D721Med (cell line): ENCODE measurements at regions not wholly inside any gene's neighbourhood (a gene's known extent, or its start where the extent isn't known, plus 50 kb on each side); places are given as distances from the start of the nearest gene placed in this dataset.

Source experiments
- DNase-seq: peaks from one replicate; pipeline ENCODE4 v3.0.0; 2011; ENCODE audit warnings: low spot score; ENCODE audit not compliant: insufficient read length
- FAIRE-seq: peaks from 2 replicates; lab custom pipeline; 2011; peaks lifted over from hg19 to GRCh38; lab: Jason Lieb, UNC
- CTCF ChIP-seq: IDR thresholded peaks from 2 replicates; pipeline ENCODE4 v1.5.1; 2012; ENCODE audit warnings: mild to moderate bottlenecking, control low read depth; ENCODE audit not compliant: insufficient read depth; ENCODE audit errors: missing control alignments

GRCh38 chr13:103528437-103528836, 462.2 kb upstream of the SLC10A2 start:
- FAIRE-seq (no peak), DNase-seq (no peak)
- no peak for TF ChIP-seq CTCF

GRCh38 chr13:103525530-103525929, 459.3 kb upstream of the SLC10A2 start:
- DNase-seq (no peak), FAIRE-seq (no peak)
- TF ChIP-seq CTCF: no peak

- no peak for FAIRE-seq
- no peak for DNase-seq
- no peak for TF ChIP-seq CTCF
Observed at GRCh38 chr13:103523858-103524257, 457.6 kb upstream of the SLC10A2 start.

- no peak for TF ChIP-seq CTCF
- no peak for FAIRE-seq
- DNase-seq: no peak
Observed at GRCh38 chr13:103521532-103521931, 455.3 kb upstream of the SLC10A2 start.

GRCh38 chr13:103517768-103518102, 451.5 kb upstream of the SLC10A2 start:
- FAIRE-seq: no peak

GRCh38 chr13:103517066-103517767, 451.0 kb upstream of the SLC10A2 start:
- no peak for TF ChIP-seq CTCF
- FAIRE-seq (no peak), DNase-seq (no peak)

More at GRCh38 chr13:103517768-103518102, 451.5 kb upstream of the SLC10A2 start:
- no peak for DNase-seq
- TF ChIP-seq CTCF: no peak

GRCh38 chr13:103516015-103516795, 450.0 kb upstream of the SLC10A2 start:
- DNase-seq (no peak), FAIRE-seq (no peak)
- no peak for TF ChIP-seq CTCF
